Inflammatory macrophage (primary cell): ENCODE measurements at regions not wholly inside any gene's neighbourhood (a gene's known extent, or its start where the extent isn't known, plus 50 kb on each side); places are given as distances from the start of the nearest gene placed in this dataset.
"Not testable (repeated sequence)": the region's sequence is repeated elsewhere in the genome, so short reads cannot be mapped to it uniquely, and the experiment has no call there.

Experiments used
- DNase-seq, 2 donors: peaks; one replicate each; pipeline ENCODE4 v3.0.0-alpha.2; 2020 to 2022

DNA sequence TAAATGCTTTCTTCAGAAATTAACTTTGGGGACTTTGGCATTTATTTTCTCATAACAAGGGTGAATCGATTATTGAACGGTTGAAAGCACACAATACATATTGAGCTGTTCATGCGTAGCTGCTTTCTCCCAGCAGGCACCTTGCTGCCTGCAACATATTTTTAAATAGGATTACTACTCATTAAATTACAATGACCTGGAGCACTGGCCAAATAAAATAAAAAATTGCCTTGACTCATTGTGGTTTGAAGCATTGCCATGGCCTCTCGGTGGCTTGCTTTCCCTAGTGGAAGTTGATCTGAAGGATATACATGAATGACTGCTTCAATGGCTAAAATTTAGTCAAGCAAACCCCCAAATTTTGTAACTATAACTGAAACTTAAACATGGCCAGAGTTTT is 181.6 kb upstream of the NUDT12 start:
- no peak for DNase-seq

DNA sequence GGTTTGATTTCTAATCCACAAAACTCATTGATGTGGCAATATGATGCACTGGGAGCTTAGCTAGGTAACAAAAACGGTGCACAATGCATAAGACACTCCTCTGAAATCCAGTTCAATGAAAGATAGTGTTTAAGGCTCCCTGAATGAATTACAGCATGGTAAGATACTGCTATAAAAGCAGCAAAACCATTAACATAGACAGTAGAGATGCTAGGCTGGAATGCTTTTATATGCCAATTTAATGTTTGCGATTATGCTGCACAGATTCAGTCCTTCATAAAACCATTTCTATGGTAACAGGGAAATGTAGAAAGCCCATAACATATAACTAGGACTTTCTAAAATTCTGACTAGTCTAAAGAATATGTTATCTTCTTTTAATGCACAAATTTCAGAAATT is 180.8 kb upstream of the NUDT12 start:
- no peak for DNase-seq

DNA sequence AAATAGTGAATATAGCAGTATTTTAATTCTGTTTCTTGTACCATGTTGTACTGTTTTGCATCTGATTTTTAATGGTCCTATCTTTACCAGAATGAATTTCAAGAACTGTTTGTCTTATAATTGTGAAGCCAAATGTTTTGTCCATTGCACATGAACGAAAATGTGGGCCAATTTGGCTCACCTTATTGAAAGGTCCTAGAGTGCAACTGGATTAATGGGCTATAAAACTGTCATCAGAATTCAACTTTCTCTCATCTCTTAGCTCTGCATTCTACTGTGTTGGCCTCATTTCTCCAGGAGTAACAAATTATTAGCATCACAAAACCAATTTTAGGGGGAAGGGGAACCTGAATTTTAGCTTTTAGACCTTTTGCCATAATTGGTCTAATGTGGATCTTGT is 179.4 kb upstream of the NUDT12 start:
- DNase-seq = no peak

DNA sequence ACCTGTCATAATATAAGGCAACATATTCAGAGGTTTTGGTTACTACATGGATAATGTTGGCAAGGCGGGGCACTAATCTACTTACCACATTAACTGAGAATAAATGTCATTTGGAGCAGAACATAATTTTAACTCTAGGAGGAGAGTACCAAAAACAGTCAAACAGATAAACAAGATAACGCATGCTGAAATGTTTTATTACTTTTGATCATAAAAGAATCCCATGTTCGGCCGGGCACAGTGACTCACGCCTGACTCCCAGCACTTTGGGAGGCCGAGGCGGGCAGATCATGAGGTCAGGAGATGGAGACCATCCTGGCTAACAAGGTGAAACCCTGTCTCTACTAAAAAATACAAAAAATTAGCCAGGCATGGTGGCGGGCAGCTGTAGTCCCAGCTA is 173.8 kb upstream of the NUDT12 start:
- DNase-seq = not testable (repeated sequence)

DNA sequence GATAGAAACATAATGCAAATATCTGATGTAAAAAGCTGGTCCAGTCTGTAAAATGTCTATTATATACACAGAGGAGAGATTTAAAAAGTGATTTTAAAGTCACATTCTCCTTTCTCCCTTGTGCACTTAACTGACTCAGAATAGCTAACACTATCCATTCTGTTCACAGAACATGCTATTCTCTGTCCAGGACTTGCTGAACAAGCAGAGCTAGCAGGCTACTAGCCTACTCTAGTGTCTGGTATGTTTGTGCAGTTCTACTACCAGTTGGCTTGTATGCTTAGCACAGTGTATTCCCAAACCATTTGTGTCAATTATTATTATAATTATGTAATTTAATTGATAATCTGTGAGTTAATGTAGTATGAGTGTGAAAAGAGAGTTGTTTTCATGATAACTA is 161.7 kb upstream of the NUDT12 start:
- no peak for DNase-seq

DNA sequence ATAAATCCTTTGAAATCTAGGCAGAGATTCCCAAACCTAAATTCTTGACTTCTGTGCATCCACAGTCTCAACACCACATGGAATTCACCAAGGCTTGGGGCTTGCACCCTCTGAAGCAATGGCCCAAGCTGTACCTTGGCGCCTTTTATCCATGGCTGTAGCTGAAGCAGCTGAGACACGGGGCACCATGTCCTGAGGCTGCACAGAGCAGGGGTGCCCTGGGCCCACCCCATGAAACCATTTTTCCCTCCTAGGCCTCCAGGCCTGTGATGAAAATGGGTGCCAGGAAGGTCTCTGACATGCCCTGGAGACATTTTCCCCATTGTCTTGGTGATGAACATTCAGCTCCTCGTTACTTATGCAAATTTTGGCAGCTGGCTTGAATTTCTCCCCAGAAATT is 158.6 kb upstream of the NUDT12 start:
- DNase-seq = no peak

DNA sequence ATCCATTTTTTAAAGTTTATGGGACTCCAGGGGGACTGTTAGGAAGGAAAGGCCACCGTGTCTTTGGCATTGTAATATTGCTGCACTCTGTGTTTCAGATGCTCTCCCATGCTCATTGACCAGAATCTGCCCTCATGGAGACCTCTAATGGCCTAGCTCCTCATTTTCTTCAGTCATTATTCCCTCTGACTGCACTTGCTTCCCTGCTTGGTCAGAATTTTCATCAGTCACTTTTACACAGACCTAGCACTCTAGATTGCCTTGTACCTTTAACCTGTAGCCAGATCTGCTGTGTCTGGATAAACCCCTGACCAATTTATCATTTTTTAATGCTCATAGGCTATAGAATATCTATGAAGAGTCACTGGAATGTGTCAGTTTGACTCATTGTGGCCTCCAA is 155.5 kb upstream of the NUDT12 start:
- DNase-seq = no peak

DNA sequence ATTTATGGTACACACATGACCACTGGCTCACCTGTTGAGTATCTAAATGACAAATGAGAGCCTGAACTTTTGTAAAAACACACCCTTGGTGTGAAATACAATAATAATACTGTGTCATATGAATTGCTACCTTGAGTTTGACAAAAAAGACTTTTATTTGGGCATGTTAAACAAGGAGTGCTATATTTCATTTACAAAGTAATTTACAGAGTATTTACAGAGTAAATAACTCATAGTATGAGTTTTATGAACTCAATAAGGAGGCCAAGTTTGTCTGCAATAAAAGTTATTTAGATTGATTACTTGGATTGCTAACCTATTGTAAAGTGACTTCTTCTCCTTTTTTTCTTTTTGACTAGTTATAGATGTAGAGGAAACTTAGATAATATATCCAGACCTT is 146.0 kb upstream of the NUDT12 start:
- no peak for DNase-seq

DNA sequence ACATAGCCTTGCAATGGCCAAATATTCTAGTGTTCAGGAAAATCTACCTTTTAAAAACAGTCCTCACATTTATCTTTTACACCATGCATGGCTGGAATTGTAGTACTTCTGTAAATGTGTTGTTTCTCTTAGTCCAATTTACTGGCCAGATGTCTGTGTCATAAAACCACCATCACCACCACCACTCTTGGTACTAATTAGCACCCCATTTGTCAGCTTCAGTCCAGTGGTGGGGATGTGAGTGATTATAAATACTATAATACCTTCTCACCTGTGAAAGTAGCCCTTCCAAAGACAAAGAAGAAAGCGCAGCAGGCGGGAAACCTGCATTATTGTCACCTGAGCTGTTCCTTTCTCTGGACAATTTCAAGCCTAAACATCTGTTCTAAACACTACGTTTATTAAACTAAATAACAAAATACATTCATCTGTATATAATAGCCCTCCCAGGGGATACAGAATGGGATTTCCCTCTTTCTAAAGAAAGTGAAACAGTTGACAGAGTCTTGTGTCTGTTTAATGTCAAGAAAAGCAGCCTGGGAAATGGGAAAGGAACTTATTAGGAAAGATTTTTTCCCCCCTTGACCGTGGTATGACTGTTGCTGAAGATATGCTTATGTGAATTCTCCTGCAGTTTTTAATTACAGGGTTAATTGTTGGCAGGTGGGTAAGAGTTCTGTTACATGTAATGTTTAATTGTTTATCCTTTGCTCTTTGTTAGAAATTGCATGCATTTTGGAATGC is 144.5 kb upstream of the NUDT12 start:
- DNase-seq = no peak

DNA sequence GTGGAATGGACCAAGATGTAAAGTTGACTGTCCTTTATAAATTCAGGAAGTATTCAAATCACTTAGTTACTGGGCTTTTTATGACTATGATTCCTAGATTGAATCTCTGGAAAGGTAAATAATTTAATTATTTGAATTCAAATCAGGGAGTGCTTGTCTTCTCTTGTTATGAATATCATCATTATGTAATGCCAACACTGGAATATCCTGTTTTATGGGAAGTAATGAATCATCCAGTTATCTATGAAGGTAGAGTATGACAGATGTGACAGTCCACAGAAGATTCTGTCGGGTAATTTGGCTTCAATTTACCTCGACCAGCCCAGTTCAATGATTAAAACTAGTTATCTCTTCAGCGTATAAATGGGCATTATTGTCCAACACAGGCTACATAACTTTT is 141.0 kb upstream of the NUDT12 start:
- DNase-seq = no peak

DNA sequence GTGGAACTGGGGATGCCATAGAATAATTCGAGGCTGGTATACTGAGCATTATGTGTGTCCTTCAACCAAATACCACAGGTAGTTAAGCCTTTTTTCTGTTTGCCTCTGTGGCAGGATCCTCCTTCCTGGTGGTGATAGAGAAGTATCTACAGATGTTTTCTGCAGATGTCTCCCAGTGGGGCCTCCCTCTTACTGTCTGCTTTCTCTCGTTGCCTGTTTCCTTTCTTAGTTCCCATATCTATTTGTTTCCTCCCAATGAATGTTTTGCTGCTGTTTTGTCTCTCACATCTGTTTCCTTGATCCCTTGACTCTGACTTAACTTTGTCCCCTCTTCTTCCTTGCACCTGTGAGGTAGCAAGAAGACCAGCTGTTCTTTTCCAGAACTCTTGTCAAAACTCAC is 130.9 kb upstream of the NUDT12 start:
- no peak for DNase-seq

DNA sequence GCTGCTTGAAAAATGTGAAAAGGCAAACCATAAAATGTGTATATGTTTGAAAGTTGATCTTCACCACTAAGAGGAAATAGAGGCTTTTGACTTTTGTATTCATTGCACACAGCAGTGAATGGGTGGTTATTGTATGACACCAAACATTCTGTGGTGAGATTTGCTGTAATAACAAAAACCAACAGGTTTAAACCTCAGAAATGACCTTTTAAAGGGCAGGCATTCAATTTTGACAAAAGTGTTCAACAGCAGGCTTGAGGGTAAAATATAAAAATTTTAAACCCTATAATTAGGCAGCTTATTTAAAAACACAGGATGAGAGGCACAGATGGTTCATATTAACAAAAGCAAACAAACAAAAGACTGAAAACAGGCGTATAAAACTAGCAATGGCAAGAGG is 128.1 kb upstream of the NUDT12 start:
- no peak for DNase-seq

DNA sequence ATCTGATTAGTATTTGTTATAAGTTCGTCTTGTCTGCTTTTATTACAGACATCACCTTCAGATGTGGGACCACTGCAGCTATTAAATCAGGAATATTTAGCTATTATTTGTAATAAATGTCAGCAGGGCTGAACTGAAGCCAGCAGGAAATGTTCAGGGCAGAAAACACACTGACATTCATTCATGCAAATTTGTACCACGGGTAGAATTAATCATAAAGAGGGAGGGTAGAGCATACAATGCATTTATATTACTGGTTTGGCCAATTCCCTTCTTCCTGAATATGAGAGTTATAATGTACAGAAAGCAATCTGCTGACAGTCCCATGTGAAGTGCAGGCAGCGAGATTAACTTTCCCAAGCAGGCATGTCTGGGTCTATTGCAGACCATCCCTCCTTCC is 117.3 kb upstream of the NUDT12 start:
- DNase-seq = no peak

DNA sequence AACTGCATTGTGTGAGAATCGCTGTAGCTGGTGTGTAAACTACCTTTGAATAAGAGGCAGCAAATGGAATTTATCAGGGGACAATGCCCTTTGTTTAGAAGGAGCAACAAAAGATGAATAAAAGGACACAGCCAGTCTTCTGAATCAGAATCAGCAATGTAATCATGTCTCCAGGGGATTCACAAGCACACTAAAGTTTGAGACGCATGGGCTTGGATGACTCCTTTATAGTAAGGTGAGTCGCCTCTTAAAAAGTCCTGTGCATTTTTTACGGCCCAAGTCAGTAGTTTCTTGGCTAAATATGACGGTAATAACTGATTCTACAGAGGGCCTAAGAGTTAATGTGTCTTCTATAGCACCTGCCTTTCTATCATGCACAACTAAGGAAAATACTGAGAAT is 113.6 kb upstream of the NUDT12 start:
- not testable (repeated sequence) for DNase-seq

DNA sequence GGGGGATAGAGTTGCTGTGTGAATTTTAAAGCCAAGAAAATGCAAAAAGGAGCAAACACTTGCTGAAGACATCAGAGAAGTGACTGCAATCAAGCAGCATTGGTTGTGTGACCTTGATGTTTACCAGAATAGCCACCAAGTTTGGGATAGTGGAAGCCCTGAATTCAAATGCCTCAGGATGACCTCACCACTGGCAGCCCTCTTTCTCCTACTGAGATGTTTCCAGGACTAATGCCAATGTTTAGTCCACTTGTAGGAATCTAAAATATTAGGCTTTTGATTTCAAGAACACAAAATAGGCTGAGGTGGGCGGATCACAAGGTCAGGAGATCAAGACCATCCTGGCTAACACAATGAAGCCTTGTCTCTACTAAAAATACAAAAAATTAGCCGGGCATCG is 112.2 kb upstream of the NUDT12 start:
- no peak for DNase-seq

DNA sequence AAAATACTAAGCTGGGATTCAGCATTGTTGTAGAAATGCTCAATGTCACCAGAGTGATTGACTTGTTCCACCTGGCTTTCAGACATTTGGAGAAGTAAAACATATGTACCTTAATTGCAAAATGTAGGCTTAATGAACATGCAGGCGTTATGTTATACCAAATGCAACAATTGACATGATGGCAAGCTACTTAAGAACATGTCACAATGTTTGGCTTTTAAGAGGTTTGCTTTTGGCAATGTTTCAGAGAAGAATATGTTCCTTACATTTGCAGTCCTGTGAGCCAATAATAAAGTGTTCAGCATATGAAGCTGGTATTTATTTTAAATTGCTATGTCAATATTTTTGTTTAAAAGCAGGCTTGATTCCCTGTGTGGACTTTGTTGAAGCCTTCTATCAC is 111.7 kb upstream of the NUDT12 start:
- DNase-seq = no peak

DNA sequence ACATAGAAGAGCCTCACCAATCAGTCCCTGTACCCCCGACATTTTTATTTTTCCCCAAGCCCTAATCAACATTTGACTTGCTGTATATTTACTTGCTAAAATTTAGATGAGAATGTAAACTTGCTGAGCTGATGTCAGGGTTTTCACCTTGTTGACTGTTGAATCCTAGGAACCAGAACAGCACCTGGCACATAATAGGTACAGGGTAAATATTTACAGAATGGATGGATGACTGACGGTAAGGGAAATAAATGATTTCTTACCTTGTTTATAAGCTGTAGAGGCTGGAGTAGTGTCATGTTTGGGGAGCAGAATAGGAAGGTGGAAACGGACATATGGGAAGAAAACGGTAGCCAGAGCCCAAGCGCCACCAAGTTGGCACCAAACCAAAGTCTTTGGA is 107.0 kb upstream of the NUDT12 start:
- no peak for DNase-seq

DNA sequence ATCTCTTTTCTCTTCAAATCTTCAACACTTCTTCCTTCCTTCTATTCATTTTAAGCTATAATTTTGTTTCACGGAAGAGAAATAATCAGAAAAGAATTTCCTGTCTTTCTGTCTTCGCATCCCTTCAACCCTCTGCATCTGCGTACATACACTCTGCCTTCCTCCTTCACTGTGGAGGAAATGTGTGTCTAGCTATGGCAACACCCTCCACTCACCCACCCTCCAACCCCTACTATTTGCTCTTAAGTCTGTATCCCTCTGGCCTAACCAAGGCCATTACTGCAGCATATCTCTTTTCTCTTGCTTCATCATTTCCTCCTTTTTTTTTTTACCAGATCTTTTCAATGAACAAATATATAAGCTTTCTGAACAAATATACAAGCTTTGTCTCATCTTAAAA is 105.7 kb upstream of the NUDT12 start:
- no peak for DNase-seq

DNA sequence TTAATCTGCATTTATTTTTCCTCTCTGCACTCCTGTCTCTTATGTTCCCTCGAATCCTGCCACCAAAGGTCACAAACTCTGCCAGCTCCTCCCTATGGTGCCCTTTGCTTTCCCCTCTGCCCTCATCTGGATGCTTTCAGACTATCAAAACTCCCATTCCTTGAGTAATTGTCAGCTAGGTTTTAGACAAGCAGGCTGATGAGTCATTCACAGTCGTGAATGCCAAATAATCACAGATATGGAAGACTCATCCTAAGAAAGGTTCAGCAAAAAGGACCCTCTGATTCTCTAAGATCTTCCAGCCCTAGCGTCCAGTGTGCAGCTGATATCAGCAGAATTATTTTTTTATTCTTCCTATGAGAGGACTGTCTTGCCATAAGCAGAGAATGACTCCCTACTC is 104.5 kb upstream of the NUDT12 start:
- no peak for DNase-seq

DNA sequence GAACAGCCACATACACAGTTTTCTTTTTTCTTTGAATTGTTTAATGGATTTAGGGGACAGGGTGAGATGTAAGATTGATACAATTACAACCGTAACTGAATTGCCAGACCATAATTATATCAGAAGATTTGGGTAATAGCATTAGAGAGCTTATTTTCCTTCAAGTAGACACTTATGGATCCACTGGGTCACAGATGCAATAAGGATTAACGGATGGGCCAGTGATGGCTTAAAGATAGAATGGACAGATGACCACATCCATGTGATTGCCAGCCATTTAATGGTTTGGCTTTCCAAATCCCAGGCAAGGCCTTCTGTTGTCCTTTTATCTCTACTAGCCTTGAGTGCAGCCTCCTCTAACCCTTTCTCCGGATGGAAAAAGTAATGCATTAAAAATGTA is 94.7 kb upstream of the NUDT12 start:
- no peak for DNase-seq

DNA sequence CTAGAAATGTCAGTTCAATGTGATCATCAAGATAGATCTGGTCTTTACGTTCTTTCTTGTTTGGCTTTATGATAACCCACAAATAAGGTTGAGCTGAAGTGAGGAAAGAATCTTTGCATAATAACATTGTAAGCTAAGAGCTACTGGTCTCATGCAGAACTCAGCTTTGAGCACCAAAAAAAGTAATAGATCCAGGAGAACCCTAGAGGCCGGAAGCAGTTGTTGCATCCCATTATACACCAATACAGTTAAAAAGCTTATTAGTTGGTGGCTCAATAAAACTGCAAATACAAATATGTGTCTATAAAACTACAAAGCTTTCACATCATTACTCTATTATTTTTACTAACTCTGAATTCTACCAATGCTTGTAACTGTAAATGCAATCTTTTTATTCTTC is 85.5 kb upstream of the NUDT12 start:
- DNase-seq = no peak

DNA sequence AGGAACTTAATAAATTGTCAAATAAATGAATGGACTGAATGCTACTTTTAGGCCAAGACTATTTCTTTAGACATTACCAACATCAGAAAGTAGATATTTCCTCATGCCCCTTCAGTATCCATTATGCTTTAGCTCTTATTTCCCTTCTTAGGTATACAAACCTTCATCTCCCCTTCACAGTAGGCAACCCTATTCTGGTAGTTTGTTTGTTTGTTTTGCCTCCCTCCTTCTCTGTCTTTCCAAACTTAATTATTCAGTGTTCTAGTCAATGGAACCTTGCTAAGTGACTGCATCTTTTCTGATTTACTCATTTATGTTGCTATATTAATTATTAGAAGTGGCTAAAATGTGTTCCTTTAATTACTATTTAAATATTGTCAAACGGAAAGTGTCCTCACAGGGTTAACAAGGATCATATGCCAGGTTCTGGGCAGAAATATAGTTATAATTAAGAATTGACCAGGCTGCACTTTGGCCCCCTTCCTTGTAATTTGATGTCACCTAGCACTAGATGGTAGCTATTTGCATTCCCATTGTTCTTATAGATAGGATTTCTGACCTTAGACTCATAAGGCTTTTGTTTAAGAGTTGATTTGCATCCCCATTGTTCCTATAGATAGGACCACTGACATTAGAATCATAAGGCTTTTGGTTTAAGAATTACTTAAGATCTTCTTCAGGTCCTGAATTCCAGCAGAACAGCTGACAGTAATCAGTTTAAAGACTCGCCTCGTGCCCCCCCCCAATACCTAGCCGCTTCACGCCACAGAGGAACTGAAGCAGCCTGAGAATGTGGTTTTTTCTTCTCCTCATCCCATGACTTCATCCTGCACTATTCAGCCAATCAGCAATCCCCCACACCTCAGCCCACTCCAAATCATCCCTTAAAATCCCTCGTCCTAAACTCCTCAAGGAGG is 84.4 kb upstream of the NUDT12 start:
- DNase-seq = no peak

DNA sequence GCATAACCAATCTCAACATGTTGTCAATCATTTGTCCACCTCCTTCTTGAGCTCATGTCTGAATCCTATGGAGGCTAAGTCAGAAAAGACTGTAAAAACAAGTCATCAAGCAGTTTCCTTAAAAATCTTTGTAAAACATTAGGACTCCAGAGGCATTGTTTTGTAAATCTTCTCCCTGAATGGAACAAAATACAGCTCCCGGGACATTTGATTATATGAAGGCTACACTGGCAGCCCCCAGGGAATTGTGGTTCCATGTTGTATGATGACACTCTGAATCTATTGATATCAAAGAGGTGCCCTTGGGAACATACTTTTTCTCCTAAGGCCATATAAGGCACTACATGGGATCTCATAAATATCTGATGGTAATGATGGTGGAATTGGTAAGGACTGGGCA is 83.2 kb upstream of the NUDT12 start:
- DNase-seq = no peak

DNA sequence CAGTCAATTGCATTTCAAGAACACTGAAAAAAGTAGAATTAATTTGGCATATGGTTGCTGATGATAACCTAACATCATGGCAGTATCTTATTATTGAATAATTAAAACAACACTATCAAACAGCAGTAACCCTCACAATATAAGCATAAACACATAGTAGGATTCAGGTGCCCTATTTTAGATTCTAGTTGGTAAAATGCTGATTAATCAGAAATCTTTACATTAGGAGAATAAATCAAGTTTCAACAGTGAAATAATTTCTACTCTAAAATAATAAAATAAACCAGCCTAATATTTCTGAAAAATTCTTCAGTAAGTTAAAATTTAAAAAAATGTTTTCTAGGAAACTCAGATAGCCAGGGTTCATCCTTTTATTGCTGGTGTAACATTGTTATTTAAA is 76.4 kb upstream of the NUDT12 start:
- DNase-seq = no peak
